ENCODE measurements at regions not wholly inside any gene's neighbourhood (a gene's known extent, or its start where the extent isn't known, plus 50 kb on each side); places are given as distances from the start of the nearest gene placed in this dataset.

- no peak for TF ChIP-seq ZXDB (tag by site-specific recombination; IDR thresholded peaks at IDR 0.05)
- TF ChIP-seq ZNF23 (tag by site-specific recombination; IDR thresholded peaks at IDR 0.05; ENCODE audit: borderline replicate concordance), result no peak
- no peak for TF ChIP-seq GLIS2 (tag by site-specific recombination; IDR thresholded peaks at IDR 0.05)
- TF ChIP-seq ZNF140 (tag by site-specific recombination; IDR thresholded peaks at IDR 0.05), result no peak
- no peak for TF ChIP-seq TSHZ1 (tag by site-specific recombination; IDR thresholded peaks at IDR 0.05; ENCODE audit: borderline replicate concordance)
- no peak for TF ChIP-seq KLF16 (tag by site-specific recombination; IDR thresholded peaks at IDR 0.05)
- TF ChIP-seq ZBTB26 (tag by site-specific recombination; optimal IDR thresholded peaks at IDR 0.05), result no peak
- no peak for TF ChIP-seq ZNF202 (tag by site-specific recombination; IDR thresholded peaks at IDR 0.05; ENCODE audit: borderline replicate concordance)
- no peak for TF ChIP-seq ZNF133 (tag by site-specific recombination; IDR thresholded peaks at IDR 0.05)
- TF ChIP-seq KLF9 (tag by site-specific recombination; IDR thresholded peaks at IDR 0.05; ENCODE audit: low read depth), result no peak
- TF ChIP-seq ZNF76 (tag by site-specific recombination; IDR thresholded peaks at IDR 0.05; ENCODE audit: borderline replicate concordance, low read depth), result no peak
- Histone ChIP-seq H3K27ac (ENCODE audit: extremely low read depth, low read depth, low read length) (no peak overlapping the region), H3K4me1 (ENCODE audit: control insufficient read depth, insufficient read depth, low read length) (no peaks in the 10 kb centered on the region), H3K4me3 (ENCODE audit: low read depth, low read length) (no peak overlapping the region), H3K9me3 (ENCODE audit: control insufficient read depth, insufficient read depth, low read depth, low read length) (no peaks in the 10 kb centered on the region), H3K36me3 (ENCODE audit: control insufficient read depth in 2 of 2, insufficient read depth in 1 of 2, low read length in 2 of 2) (no peaks in the 10 kb centered on the region)
- ChIA-PET CTCF (no interaction called here), POLR2A (no interaction called here)
These were observed 1641.5 kb upstream of the ZEB2 start for GRCh38 chr2:146161256-146161882.

- H3K27ac ChIP-seq (ENCODE audit: extremely low read depth, low read depth, low read length), result no peak overlapping the region
- TF ChIP-seq ZSCAN16 (tag by site-specific recombination; IDR thresholded peaks at IDR 0.05) (no peak), ZNF266 (tag by site-specific recombination; IDR thresholded peaks at IDR 0.05; ENCODE audit: low read depth) (no peak), ZNF391 (tag by site-specific recombination; IDR thresholded peaks at IDR 0.05; ENCODE audit: borderline replicate concordance, low read depth) (no peak), ZNF311 (tag by site-specific recombination; IDR thresholded peaks at IDR 0.05; ENCODE audit: borderline replicate concordance) (no peak), FEZF1 (tag by site-specific recombination; IDR thresholded peaks at IDR 0.05) (no peak), OSR2 (tag by site-specific recombination; IDR thresholded peaks at IDR 0.05) (no peak), HOXC10 (CRISPR knock-in tag; IDR thresholded peaks at IDR 0.05) (no peak), ATF2 (tag by site-specific recombination; IDR thresholded peaks at IDR 0.05; ENCODE audit: low read depth) (no peak), ELK4 (IDR thresholded peaks at IDR 0.05; ENCODE audit: borderline replicate concordance, low read depth, low read length) (no peak), ZNF837 (tag by site-specific recombination; IDR thresholded peaks at IDR 0.05) (no peak)
- POLR2A ChIA-PET, result no interaction called here
- CTCF ChIA-PET, result no interaction called here
- H3K36me3 ChIP-seq (ENCODE audit: control insufficient read depth in 2 of 2, insufficient read depth in 1 of 2, low read length in 2 of 2), result no peaks in the 10 kb centered on the region
- H3K9me3 ChIP-seq (ENCODE audit: control insufficient read depth, insufficient read depth, low read depth, low read length), result no peaks in the 10 kb centered on the region
- no peaks in the 10 kb centered on the region for H3K4me1 ChIP-seq (ENCODE audit: control insufficient read depth, insufficient read depth, low read length)
- no peak overlapping the region for H3K4me3 ChIP-seq (ENCODE audit: low read depth, low read length)
These were observed 1638.3 kb upstream of the ZEB2 start for GRCh38 chr2:146158072-146158674.

Data from HEK293 (cell line).